ENCODE measurements at regions not wholly inside any gene's neighbourhood (a gene's known extent, or its start where the extent isn't known, plus 50 kb on each side); places are given as distances from the start of the nearest gene placed in this dataset.

DNA sequence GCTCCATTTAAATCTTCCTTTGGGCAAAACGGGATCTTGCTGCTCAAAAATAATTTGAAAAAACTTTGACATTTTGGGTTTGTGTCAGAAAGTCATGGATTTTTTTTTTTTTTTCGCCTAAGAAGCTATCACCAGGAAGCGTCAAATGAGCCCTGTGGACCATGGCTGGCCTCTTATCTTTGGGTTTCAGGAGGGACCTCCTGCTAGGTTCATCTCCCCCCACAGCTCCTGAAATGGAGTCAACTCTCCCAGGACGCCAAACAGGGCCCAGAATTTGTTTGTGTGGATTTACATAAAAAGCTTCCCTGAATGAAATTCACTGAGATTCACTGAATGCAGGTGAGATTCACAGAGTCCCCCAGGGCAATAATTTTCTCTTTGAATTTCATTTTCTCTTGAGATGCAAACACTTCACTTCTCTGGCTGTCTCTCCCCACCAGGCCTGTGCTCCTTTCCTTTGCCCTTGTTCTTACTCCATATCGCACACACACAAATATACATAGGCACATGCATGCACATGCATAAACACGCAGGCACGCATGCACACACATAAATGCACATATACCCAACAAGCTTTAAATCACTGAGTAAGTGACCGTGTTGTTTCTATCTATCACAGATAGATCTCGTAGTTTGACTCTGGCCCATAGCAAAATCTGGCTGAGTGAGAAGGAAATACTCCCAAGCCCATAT, 55.3 kb upstream of the GALNT10 start:
- Histone ChIP-seq H3K4me2 (ENCODE audit: low read length) (no peak overlapping the region), H2AFZ (ENCODE audit: low read length) (no peak overlapping the region), H3K9me3 (ENCODE audit: low read length) (no peaks in the 10 kb centered on the region), H3K4me3 (ENCODE audit: low read depth, low read length, poor library complexity, severe bottlenecking) (no peak overlapping the region), H3K27ac (ENCODE audit: low read depth, low read length, poor library complexity, severe bottlenecking) (no peak overlapping the region), H3K36me3 (ENCODE audit: insufficient read depth, low read length) (no peaks in the 10 kb centered on the region), H4K20me1 (ENCODE audit: insufficient read depth, low read length) (no peaks in the 10 kb centered on the region), H3K79me2 (ENCODE audit: insufficient read depth, low read depth, low read length) (no peaks in the 10 kb centered on the region), H3K4me1 (ENCODE audit: insufficient read depth, low read length, poor library complexity, severe bottlenecking) (no peaks in the 10 kb centered on the region), H3K9me2 (ENCODE audit: insufficient read depth, low read length) (no peaks in the 10 kb centered on the region)
- BruUV-seq (replicated peaks) = no TSS peak
- POLR2A ChIA-PET = interaction anchor here (0.6 to 0.9 kb wide), 4 partner anchors 41 to 1644 kb away, joined by 3 to 4 read pairs (median 4); no protein-coding TSS in a partner anchor
- CTCF ChIA-PET (ENCODE audit: unreplicated experiment) = no interaction called here
- TF ChIP-seq CTCF (conservative IDR thresholded peaks at IDR 0.05; ENCODE audit: low read length) = no peak
- TF ChIP-seq EZH2phosphoT487 (IDR thresholded peaks at IDR 0.05; ENCODE audit: borderline replicate concordance, low read depth, low read length) = no peak
- intact Hi-C loops (cut with micrococcal nuclease; ENCODE audit: unreplicated experiment) = no loop called here
- DNase-seq (ENCODE audit: low spot score) = no peak

DNA sequence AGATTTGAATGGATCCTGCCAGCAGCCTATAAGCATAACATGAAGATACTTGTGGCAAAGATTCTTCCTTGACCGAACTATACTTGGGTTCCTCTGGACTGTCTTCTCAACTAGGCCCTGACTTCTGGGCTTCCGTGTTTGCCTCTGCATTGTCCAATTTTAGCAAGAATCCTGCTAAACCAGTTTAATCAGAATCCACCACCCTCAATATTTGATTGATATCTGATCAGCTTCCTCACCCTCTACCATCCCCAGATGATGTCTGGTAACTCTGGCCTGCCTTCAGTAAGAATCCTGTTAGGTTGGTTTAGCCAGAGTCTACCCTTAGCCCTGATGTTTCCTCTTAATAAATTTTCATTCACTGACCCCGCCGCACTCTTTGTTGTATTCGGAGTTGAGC, 54.4 kb upstream of the GALNT10 start:
- intact Hi-C loops (cut with micrococcal nuclease; ENCODE audit: unreplicated experiment) = no loop called here
- POLR2A ChIA-PET = interaction anchor here (0.7 kb wide), 1 partner anchor 395 kb away, joined by 3 read pairs; no protein-coding TSS in a partner anchor
- Histone ChIP-seq H3K27ac (ENCODE audit: low read depth, low read length, poor library complexity, severe bottlenecking) (no peak overlapping the region), H3K9me3 (ENCODE audit: low read length) (no peaks in the 10 kb centered on the region), H3K4me2 (ENCODE audit: low read length) (no peak overlapping the region), H3K4me3 (ENCODE audit: low read depth, low read length, poor library complexity, severe bottlenecking) (no peak overlapping the region), H3K4me1 (ENCODE audit: insufficient read depth, low read length, poor library complexity, severe bottlenecking) (no peaks in the 10 kb centered on the region), H3K36me3 (ENCODE audit: insufficient read depth, low read length) (no peaks in the 10 kb centered on the region), H3K79me2 (ENCODE audit: insufficient read depth, low read depth, low read length) (no peaks in the 10 kb centered on the region), H3K9me2 (ENCODE audit: insufficient read depth, low read length) (no peaks in the 10 kb centered on the region), H2AFZ (ENCODE audit: low read length) (no peak overlapping the region), H4K20me1 (ENCODE audit: insufficient read depth, low read length) (no peaks in the 10 kb centered on the region)
- DNase-seq (ENCODE audit: low spot score) = no peak
- TF ChIP-seq EZH2phosphoT487 (IDR thresholded peaks at IDR 0.05; ENCODE audit: borderline replicate concordance, low read depth, low read length) (no peak), CTCF (conservative IDR thresholded peaks at IDR 0.05; ENCODE audit: low read length) (no peak)
- BruUV-seq (replicated peaks) = no TSS peak
- CTCF ChIA-PET (ENCODE audit: unreplicated experiment) = no interaction called here

GRCh38 chr5:154138701-154139100, 51.8 kb upstream of the GALNT10 start:
- no peaks in the 10 kb centered on the region for H3K36me3 ChIP-seq (ENCODE audit: insufficient read depth, low read length)
- H3K4me3 ChIP-seq (ENCODE audit: low read depth, low read length, poor library complexity, severe bottlenecking) = no peak overlapping the region
- intact Hi-C loops (cut with micrococcal nuclease; ENCODE audit: unreplicated experiment) = no loop called here
- TF ChIP-seq CTCF (conservative IDR thresholded peaks at IDR 0.05; ENCODE audit: low read length) (no peak), EZH2phosphoT487 (IDR thresholded peaks at IDR 0.05; ENCODE audit: borderline replicate concordance, low read depth, low read length) (no peak)
- H2AFZ ChIP-seq (ENCODE audit: low read length) = no peak overlapping the region
- H3K9me2 ChIP-seq (ENCODE audit: insufficient read depth, low read length) = no peaks in the 10 kb centered on the region
- H3K4me2 ChIP-seq (ENCODE audit: low read length) = no peak overlapping the region
- H4K20me1 ChIP-seq (ENCODE audit: insufficient read depth, low read length) = no peaks in the 10 kb centered on the region
- H3K27ac ChIP-seq (ENCODE audit: low read depth, low read length, poor library complexity, severe bottlenecking) = no peak overlapping the region
- POLR2A ChIA-PET = interaction anchor here (0.6 to 0.7 kb wide), 3 partner anchors 19 to 431 kb away, joined by 3 to 6 read pairs (median 4); no protein-coding TSS in a partner anchor
- CTCF ChIA-PET (ENCODE audit: unreplicated experiment) = no interaction called here
- H3K9me3 ChIP-seq (ENCODE audit: low read length) = no peaks in the 10 kb centered on the region
- BruUV-seq (replicated peaks) = no TSS peak
- no peak for DNase-seq (ENCODE audit: low spot score)
- H3K79me2 ChIP-seq (ENCODE audit: insufficient read depth, low read depth, low read length) = no peaks in the 10 kb centered on the region
- H3K4me1 ChIP-seq (ENCODE audit: insufficient read depth, low read length, poor library complexity, severe bottlenecking) = no peaks in the 10 kb centered on the region

Data from OCI-LY7 (cell line).